Rectal smooth muscle tissue (tissue), 1 donor: ENCODE measurements at regions not wholly inside any gene's neighbourhood (a gene's known extent, or its start where the extent isn't known, plus 50 kb on each side); places are given as distances from the start of the nearest gene placed in this dataset.

Source experiments
- H3K27ac ChIP-seq: one replicate; pipeline ENCODE4 v1.7.0; 2013; ENCODE audit warnings: low read depth, low read length, inconsistent platforms
- H3K27me3 ChIP-seq: one replicate; pipeline ENCODE4 v1.7.0; 2013; ENCODE audit warnings: low read length; ENCODE audit not compliant: control insufficient read depth, insufficient read depth
- H3K36me3 ChIP-seq: one replicate; pipeline ENCODE4 v1.7.0; 2013; ENCODE audit warnings: low read length; ENCODE audit not compliant: control insufficient read depth, insufficient read depth
- H3K4me1 ChIP-seq: one replicate; pipeline ENCODE4 v1.7.0; 2013; ENCODE audit warnings: low read length; ENCODE audit not compliant: control insufficient read depth, insufficient read depth
- H3K4me3 ChIP-seq: one replicate; pipeline ENCODE4 v1.7.0; 2013; ENCODE audit warnings: low read length
- H3K9ac ChIP-seq: one replicate; pipeline ENCODE4 v1.7.0; 2013; ENCODE audit warnings: low read length

GRCh38 chr6:105780146-105780860, 305.8 kb upstream of the PRDM1 start:
- Histone ChIP-seq H3K27ac (no peak overlapping the region), H3K4me3 (no peak overlapping the region), H3K9ac (no peak overlapping the region), H3K27me3 (no peaks in the 10 kb centered on the region), H3K4me1 (no peaks in the 10 kb centered on the region), H3K36me3 (no peaks in the 10 kb centered on the region)

- no peaks in the 10 kb centered on the region for H3K27me3 ChIP-seq
Measured at GRCh38 chr6:105779110-105779509, 307.0 kb upstream of the PRDM1 start.

GRCh38 chr6:105775095-105775494, 311.0 kb upstream of the PRDM1 start:
- Histone ChIP-seq H3K36me3 (no peaks in the 10 kb centered on the region), H3K4me3 (no peak overlapping the region), H3K27me3 (no peaks in the 10 kb centered on the region), H3K4me1 (no peaks in the 10 kb centered on the region), H3K9ac (no peak overlapping the region), H3K27ac (no peak overlapping the region)

More at GRCh38 chr6:105779110-105779509, 307.0 kb upstream of the PRDM1 start:
- no peak overlapping the region for H3K27ac ChIP-seq
- H3K4me1 ChIP-seq = no peaks in the 10 kb centered on the region
- H3K9ac ChIP-seq = no peak overlapping the region
- no peaks in the 10 kb centered on the region for H3K36me3 ChIP-seq
- H3K4me3 ChIP-seq = no peak overlapping the region

- Histone ChIP-seq H3K36me3 (no peaks in the 10 kb centered on the region), H3K4me1 (no peaks in the 10 kb centered on the region), H3K9ac (no peak overlapping the region), H3K27me3 (no peaks in the 10 kb centered on the region), H3K27ac (no peak overlapping the region), H3K4me3 (no peak overlapping the region)
Measured at GRCh38 chr6:105774247-105774646, 311.9 kb upstream of the PRDM1 start.

GRCh38 chr6:105771313-105771970, 314.7 kb upstream of the PRDM1 start:
- no peaks in the 10 kb centered on the region for H3K4me1 ChIP-seq
- H3K36me3 ChIP-seq = no peaks in the 10 kb centered on the region
- H3K27ac ChIP-seq = no peak overlapping the region
- H3K9ac ChIP-seq = no peak overlapping the region
- no peaks in the 10 kb centered on the region for H3K27me3 ChIP-seq
- no peak overlapping the region for H3K4me3 ChIP-seq

GRCh38 chr6:105769987-105770386, 316.1 kb upstream of the PRDM1 start:
- Histone ChIP-seq H3K27me3 (no peaks in the 10 kb centered on the region), H3K36me3 (no peaks in the 10 kb centered on the region), H3K27ac (no peak overlapping the region), H3K4me1 (no peaks in the 10 kb centered on the region), H3K9ac (no peak overlapping the region), H3K4me3 (no peak overlapping the region)

- Histone ChIP-seq H3K4me3 (no peak overlapping the region), H3K27me3 (no peaks in the 10 kb centered on the region), H3K4me1 (no peaks in the 10 kb centered on the region), H3K36me3 (no peaks in the 10 kb centered on the region), H3K9ac (no peak overlapping the region), H3K27ac (no peak overlapping the region)
Measured at GRCh38 chr6:105769197-105769596, 316.9 kb upstream of the PRDM1 start.

- no peak overlapping the region for H3K9ac ChIP-seq
- H3K27me3 ChIP-seq = no peaks in the 10 kb centered on the region
- no peak overlapping the region for H3K4me3 ChIP-seq
- no peak overlapping the region for H3K27ac ChIP-seq
- H3K4me1 ChIP-seq = no peaks in the 10 kb centered on the region
- no peaks in the 10 kb centered on the region for H3K36me3 ChIP-seq
Measured at GRCh38 chr6:105767541-105767940, 318.6 kb upstream of the PRDM1 start.

- Histone ChIP-seq H3K4me3 (no peak overlapping the region), H3K36me3 (no peaks in the 10 kb centered on the region), H3K27ac (no peak overlapping the region), H3K4me1 (no peaks in the 10 kb centered on the region), H3K9ac (no peak overlapping the region), H3K27me3 (no peaks in the 10 kb centered on the region)
Measured at GRCh38 chr6:105765239-105765638, 320.9 kb upstream of the PRDM1 start.

GRCh38 chr6:105764315-105764714, 321.8 kb upstream of the PRDM1 start:
- Histone ChIP-seq H3K36me3 (no peaks in the 10 kb centered on the region), H3K4me1 (no peaks in the 10 kb centered on the region), H3K27me3 (no peaks in the 10 kb centered on the region), H3K9ac (no peak overlapping the region), H3K27ac (no peak overlapping the region), H3K4me3 (no peak overlapping the region)

- no peaks in the 10 kb centered on the region for H3K27me3 ChIP-seq
- H3K27ac ChIP-seq = no peak overlapping the region
- H3K4me3 ChIP-seq = no peak overlapping the region
- no peaks in the 10 kb centered on the region for H3K36me3 ChIP-seq
- no peak overlapping the region for H3K9ac ChIP-seq
- no peaks in the 10 kb centered on the region for H3K4me1 ChIP-seq
Measured at GRCh38 chr6:105763866-105764265, 322.3 kb upstream of the PRDM1 start.

GRCh38 chr6:105760746-105761145, 325.4 kb upstream of the PRDM1 start:
- Histone ChIP-seq H3K4me1 (no peaks in the 10 kb centered on the region), H3K36me3 (no peaks in the 10 kb centered on the region), H3K9ac (no peak overlapping the region), H3K4me3 (no peak overlapping the region), H3K27me3 (no peaks in the 10 kb centered on the region), H3K27ac (no peak overlapping the region)

- no peak overlapping the region for H3K4me3 ChIP-seq
- no peaks in the 10 kb centered on the region for H3K27me3 ChIP-seq
- no peak overlapping the region for H3K9ac ChIP-seq
- H3K27ac ChIP-seq = no peak overlapping the region
- no peaks in the 10 kb centered on the region for H3K4me1 ChIP-seq
- H3K36me3 ChIP-seq = no peaks in the 10 kb centered on the region
Measured at GRCh38 chr6:105759946-105760345, 326.2 kb upstream of the PRDM1 start.
